AG20443 (cell line): ENCODE measurements at regions not wholly inside any gene's neighbourhood (a gene's known extent, or its start where the extent isn't known, plus 50 kb on each side); places are given as distances from the start of the nearest gene placed in this dataset.

Source experiments
- DNase-seq: peaks from one replicate; pipeline ENCODE4 v3.0.0; 2012; ENCODE audit warnings: low spot score, mixed read lengths

- DNase-seq, result no peak
Observed at GRCh38 chr15:62983956-62984355, 58.6 kb upstream of the TPM1 start.

GRCh38 chr15:62985768-62986167, 56.8 kb upstream of the TPM1 start:
- peak; percentile 35 for DNase-seq

- DNase-seq, result no peak
Observed at GRCh38 chr15:62986948-62987347, 55.6 kb upstream of the TPM1 start.

- no peak for DNase-seq
Observed at GRCh38 chr15:62988701-62989100, 53.8 kb upstream of the TPM1 start.

- DNase-seq, result peak; percentile 37
Observed at GRCh38 chr15:62989366-62990055, 53.0 kb upstream of the TPM1 start.

GRCh38 chr15:62991698-62992097, 50.8 kb upstream of the TPM1 start:
- DNase-seq, result no peak

- DNase-seq, result no peak
Observed at GRCh38 chr15:62992302-62992701, 50.2 kb upstream of the TPM1 start.
